Bone marrow (tissue), 2 donors: ENCODE measurements at regions not wholly inside any gene's neighbourhood (a gene's known extent, or its start where the extent isn't known, plus 50 kb on each side); places are given as distances from the start of the nearest gene placed in this dataset.
A peak's percentile ranks its signal among the peaks of the same experiment; 100 is the strongest.

Experiments used
- DNase-seq, 2 donors: peaks; one replicate each; lab custom pipeline; 2025; lab: John Stamatoyannopoulos, UW

DNA sequence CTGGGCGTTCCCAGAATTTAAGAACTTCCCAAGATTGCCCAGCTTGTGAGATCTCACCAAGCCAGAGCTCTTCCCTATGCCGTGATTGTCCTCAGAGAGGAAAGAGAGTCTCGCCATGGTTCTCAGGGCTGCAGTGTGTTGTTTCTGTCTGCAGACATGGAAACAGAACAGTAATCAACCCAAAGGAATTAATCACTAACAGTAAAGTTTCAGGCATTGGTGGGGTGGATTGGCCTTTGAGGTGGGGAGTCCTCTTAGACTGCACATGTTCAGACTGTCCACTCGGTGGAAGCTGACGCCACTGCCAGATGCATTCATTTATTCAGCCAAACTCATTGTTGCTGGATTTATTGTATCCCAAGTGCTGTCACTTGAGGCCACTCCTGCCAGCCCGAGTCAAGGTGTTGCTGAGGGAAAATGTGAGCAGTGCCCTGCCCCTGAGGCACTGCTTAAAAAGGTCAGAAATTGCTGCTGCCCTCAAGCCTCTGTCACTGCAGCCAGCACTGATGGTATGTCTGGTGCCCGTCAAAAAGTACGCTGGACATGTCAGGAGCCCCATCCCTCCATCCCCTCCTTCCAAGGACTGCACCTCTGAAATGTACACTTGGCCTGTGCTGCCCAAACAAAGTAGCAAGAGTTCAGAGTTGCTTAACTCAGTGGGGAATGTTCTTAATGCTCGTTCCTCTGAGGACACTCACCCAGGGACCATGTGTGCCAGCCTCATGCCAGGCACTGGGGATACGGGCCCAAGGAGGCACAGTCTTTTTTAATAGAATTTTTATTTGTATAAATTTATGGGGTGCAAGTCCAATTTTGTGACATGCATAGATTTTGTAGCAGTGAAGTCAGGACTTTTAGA, 201.0 kb downstream of the GLI2 start:
- DNase-seq = no peak

DNA sequence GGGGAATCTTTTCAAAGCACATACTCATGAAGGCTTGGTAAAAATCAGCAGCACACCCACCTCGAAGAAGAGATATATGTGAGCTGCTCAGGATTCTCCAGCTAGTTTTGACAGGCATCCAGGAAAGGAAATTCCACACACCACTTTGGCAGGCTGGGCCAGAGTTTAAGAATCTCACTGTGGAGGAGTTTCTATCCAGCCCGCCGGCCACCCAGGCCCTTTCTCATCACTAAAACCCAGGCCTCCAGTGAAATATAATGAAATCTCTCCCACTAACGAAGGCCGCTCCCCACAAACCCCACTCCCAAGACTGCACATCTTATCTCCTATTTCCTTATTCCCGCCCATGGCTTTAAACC, 202.0 kb downstream of the GLI2 start:
- DNase-seq = no peak

DNA sequence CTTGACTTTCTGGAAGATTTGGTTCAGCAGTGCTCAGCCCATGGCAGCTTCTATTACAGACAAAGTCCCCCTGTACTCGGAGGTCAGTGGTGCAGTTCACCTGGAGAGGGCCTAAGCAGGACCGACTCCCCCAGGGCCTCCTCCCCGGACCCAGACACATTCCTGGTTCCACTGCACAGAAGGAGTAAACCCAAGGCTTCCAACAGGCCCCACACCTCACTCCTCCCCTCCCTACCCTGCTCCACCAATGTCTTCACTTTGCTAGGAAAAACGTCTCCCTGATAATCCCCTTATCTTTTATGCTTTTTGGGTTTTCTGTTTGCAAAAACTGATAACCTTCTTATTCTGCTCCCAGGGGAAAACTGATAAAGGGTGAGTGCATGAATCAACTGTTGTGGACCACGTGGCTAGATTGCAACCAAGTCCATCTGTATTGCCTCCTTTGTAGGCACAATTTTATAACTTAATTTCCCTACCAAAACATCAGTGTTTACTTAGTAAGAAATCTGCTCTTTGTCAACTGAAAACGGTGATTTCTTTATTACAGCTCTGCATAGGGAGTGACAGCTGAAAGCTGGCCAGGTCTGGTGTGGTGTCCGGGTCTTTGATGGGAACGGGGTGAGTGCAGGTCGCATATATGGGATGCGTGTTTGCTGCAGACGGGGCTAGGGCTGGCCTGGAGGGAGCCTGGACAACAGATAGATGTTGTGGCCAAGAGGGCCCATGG, 202.5 kb downstream of the GLI2 start:
- no peak for DNase-seq

DNA sequence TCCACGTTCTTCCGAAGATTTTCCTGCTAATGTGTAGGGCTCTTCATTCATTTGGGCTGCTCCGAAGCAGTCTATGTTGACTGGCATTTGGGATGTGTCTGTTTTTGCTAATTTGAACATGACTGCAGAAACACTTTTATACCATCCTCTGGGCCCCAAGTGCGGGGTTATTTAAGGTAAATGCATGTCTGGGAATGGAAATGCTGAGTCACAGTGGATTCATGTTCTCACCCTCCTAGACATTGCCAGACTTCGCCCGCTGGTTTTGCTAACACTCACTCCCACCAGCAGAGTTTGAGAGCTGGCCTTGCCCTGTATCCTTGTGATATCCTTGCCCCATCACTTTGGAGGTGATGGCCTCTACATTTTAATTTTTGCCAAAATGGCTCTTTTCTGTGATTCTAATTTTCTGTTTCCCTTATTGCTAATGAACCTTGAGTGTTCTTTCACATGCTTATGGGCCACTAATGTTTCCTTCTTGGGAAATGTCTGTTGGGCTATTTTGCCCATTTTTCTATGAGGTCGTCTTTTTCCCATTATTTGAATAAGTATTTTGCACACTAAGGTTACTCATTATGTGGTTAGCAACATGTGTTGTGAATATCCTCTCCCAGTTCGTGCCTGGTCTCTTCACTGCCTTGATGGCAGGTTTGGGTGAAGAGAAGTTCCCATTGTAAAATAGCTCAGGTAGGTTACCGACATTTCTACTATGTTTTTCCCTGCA, 204.1 kb downstream of the GLI2 start:
- peak in 1 of 2 donors; percentile 35 for DNase-seq

DNA sequence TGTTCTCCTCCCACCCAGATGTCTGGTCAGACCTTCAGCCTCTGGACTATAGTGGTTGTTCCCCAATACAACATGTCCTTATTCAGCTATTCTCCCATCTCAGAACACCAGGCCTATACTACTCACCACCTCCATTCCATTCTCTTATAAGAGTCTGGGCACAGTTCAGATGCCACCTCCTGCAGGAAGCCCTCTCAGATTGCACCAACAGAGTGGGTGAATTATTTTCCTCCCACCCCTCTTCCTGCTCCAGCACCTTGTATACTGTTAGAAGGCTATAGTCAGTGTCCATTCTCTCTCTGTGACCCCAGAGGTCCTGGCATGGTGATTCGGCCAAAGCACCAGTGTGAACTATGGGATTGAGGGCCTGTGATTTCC, 204.6 kb downstream of the GLI2 start:
- DNase-seq = no peak

DNA sequence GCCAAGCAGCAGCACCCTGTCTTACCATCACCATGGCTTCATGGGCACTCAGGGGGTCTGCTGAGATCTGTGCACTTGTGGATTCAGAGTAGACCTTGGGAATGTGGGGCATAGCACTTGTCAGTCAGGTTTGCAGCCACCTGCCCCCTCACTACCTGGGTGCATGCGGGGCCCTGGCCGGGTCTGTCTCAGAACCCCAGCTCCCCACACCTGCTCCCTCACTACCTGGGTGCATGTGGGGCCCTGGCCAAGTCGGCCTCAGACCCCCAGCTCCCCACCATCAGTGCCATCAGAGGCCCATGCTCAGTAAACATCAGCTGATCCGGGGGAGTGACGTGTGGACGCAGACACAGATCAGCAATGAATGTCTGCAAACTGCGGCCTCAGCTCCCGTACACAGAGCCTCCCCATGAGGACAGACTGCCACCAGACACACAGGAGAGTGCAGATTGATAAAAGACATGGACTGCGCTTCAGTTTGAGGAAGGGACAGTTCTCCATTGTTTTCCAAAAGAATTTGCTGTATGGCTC, 205.1 kb downstream of the GLI2 start:
- no peak for DNase-seq

DNA sequence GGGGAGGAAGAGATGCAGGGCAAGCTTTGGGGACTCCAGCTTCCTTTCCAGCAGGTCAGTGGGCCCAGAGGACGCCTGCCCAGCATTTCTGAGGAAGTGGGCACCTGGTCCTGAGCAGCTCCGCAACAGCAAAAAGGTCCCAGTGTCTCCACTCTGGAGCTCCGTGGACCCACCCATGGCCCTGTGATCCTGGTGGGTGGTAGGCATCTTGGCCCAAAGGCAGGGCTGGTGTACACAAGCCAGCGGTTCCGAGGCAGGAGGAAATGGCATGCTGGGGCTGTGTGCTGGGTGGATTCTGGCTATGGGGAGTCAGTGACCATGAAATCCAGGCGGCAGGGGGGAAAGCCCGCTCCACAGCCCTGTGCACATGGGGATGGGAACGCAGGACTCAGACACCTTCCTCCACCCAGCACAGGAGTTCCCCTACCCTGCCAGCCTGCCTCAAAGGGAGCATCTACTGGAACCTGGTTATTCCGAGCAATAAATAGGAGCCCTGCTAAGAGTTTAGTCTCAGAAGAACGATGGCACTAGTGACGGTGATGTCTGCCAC, 206.0 kb downstream of the GLI2 start:
- DNase-seq = no peak

DNA sequence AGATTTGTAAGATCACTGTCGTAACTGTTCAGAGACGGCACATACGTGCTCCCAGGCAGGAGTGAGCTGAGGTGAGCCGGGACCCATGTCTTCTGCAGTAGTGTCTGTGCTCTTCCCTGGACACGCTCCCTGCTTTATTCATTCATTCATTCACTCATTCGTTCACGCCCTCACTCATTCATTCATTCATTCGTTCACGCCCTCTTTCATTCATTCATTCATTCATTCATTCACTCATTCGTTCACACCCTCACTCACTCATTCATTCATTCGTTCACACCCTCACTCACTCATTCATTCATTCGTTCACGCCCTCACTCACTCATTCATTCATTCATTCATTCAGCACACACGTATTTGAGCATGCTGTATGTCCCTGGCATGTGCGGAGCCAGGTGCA, 207.0 kb downstream of the GLI2 start:
- no peak for DNase-seq

DNA sequence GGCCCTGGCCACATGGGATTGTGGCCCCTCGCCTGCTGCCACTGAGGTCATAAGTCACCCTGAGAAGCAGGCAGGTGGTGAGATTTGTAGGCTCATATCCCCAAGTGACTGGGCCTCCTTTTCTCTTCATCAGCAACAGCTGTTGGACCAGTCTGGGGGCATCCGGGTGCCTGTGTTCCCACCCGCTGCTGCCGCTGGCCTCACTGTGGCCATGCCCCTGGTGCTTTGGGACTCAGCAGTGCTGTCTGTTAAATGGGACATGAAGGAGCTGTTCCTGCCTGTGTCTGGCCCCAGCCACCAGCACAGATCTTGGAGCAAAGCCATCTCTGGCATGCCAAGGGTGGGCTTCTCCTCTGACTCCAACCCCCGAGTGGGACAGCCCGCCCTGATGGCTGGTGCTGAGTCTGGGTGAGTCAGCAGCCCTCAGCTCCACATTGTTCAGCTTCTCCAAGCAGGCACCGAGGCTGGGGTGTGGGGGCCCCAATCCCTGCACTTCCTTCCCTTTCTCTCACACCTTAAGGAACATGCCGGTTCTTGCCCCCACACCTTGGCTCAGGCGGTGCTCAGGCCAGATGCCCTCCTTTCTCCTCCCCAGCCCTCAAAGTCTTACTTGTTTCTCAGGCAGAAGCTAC, 207.9 kb downstream of the GLI2 start:
- DNase-seq = no peak

DNA sequence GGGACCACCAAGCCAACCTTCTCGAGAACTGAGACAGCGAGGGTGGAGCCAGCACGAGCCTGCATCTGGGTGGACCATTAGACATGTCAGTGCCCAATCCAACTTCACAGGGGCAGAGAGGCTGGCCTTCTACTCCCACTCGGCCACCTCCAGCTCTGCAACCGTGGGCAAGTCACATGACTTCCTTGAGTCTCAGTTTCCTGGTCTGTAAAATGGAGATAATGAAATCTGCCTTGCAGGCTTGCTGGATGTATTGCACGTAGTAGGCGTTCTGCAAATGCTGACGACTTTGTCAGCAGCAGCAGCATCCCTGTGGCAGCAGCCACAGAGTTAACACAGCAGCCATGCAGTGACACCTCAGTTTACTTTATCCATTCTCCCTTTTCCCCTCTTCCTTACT, 208.9 kb downstream of the GLI2 start:
- no peak for DNase-seq

DNA sequence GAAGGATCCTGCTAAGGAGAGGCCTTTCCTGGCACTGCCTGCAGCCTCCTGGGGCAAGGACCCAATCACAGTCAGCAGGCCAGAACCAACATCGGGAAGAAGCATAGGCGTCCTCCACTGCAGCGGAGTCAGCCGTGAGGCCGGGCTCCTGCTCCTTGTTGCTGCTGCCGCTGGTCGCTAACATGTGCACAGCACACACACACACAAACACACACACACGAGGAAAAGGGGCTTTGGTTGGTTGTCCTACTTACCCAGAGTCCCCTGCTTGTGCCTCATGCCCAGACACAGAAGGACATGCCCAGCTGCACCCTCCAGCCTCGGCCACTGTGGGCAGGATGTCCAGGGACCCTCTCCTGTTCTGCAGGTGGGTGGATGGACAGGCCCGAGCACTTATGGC, 209.4 kb downstream of the GLI2 start:
- DNase-seq = no peak

DNA sequence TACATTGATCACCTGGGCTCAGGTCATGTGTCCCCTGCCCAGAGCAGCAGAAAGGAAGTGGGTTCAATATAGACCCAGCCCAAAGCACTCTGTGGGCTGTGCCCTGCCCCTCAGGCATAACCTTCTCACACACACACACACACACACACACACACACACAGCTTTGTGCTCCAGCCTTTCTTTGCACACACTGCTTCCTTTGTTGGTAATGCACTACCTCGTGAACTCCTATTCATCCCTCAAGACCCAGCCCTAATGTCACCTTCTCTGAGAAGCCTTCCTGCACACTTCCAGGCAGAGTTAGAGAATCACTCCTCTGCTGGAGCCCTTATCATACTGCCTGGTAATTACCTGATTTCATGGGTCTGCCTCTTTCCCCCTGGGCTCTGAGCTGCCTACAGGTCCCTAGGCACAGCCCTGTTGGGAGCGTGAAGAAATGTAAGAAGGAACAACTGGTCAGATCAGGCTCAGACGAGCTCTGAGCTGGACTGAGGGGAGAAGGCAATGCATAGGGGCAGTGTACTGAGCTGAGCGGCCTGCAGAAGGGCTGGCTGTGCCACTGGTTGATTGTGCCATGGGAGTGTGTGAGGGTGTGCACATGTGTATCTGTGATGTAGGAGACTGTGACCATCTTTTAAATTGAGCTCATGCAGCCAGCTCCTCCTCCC, 210.3 kb downstream of the GLI2 start:
- DNase-seq = no peak

DNA sequence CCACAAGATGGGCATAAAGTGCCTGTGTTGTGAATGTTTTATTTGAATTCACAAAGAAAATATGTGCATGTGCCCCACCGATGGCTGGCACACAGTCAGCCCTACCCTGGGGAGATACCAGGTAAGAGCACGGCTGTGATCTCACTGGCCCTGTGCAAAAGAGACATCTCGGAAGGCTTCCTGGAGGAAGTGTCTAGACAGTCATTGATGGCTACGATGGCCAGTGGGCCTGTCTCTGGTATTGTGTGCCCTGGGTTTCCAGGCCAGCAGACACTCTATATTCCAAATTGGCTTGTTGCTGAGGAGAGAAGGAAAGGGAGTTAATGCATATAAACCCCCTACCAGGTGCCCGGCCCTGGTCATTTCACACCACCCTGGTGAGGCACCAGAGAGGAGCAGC, 211.7 kb downstream of the GLI2 start:
- DNase-seq = no peak

DNA sequence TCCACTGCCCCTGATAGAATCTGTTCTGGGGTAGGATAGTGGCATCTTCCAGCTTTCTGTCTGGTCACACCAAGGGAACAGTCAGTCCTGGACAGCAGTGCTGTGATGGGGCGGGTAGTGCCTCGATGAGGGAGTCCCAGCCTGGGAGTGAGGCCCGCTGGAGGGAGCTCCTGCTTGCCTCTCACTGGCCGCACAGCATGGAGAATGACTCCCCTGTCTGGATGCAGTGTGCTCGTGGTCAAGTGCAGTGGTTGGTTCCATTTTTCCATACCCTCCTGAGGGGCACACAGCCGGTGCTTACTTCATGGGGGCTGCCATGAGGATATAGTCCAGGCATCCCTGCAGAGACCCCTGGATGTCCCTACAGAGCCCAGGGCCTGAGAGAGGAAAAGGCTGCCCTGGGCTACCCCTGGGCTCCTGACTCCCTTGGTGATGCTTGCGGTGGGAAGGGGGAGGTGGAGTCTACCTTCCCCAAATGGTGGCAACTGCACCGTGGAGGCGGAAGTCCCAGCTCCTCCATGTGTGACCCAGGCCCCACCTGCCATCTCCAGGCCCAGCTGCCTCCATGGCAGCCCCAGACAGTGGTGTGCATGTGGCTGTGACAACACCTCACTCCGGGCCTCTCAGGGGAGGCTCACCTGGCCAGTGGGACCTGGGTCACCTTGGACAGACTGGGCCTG, 212.5 kb downstream of the GLI2 start:
- DNase-seq = no peak

DNA sequence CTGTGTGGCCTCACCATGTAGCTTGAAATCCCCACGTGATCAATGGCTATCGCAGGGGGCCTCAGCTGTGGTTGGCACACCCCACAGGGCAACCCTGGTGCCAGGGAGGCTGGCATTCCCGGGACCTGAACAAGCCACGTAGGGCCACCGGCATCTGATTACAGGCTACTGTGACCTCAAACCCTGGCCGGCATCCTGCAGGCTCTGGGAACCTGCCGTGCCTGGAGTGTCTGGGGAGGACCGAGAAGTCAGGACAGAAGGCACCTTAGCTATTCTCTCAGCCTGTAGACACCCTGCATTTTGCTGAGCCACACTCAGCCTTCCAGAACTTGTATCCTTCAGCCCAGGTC, 213.0 kb downstream of the GLI2 start:
- no peak for DNase-seq

DNA sequence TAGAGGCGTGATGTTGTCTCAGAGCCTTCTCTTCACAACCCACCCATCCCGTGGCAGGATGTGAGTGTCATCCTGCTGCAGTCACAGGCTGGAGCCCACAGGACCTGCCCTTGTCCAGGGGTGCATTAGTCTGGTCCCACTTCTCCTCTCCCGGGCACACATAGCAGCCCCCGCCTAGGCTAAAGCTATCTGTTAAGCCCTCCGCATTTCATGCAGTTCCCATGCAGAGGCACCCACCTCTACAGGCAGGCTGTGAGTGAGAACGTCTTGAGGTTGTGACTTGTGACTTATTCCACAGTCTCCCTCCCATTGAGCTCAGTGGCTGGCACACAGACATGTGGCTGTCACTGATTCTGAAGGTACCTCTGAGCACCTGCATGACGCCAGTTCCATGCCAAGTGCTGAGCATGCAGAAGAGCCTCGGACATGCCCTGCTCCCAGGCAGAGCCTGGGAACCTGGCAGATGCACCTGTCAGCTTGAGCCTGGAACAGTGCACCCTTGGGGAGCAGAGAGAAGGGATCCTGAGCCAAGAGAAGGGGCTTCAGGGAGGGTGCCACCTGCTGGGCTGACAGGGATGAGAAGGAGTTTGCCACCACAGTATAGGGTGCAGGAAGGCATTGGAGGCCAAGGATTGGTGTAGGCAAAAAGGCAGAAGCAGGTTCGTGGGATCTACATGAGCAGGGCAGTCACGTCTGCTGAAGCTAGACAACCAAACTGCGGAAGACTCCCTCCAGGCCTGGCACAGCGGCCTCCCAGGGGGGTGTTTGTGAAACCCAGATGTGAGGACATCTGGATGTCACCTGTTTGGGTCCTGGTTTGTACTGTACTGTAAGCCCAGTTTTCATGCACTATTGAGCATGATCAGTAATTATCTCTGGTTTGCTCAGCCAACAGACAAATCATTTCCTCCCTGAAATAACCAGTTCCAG, 213.6 kb downstream of the GLI2 start:
- peak in 1 of 2 donors; percentile 6 for DNase-seq

DNA sequence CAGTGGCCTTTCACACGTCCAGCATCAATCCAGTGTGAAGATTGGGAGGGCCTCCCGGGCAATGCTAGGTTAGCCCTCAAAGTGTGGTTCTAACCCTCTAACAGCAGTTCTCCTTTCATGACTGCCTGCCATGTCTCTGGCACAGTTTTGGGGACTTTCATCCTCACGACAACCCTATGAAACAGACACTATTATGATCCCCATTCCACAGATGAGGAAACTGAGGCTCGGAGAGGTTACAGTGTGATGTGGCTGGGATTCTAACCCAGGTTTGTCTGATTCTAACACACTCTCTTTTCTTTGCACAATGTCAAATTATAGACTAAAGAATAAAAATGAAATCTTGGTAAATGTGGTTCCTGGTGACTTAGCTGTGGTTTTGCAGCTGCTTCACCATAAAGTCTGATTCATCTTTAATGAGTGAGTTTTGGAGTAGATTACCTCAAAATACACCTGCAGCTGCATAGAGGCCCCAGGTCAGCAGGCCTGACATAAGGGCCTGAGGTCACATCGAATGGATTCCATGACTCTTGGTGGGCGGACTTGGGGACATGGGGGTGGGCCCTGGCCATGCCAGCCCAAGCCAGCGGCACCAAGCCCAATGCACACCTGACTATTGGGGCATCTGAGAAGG, 214.4 kb downstream of the GLI2 start:
- DNase-seq = no peak

DNA sequence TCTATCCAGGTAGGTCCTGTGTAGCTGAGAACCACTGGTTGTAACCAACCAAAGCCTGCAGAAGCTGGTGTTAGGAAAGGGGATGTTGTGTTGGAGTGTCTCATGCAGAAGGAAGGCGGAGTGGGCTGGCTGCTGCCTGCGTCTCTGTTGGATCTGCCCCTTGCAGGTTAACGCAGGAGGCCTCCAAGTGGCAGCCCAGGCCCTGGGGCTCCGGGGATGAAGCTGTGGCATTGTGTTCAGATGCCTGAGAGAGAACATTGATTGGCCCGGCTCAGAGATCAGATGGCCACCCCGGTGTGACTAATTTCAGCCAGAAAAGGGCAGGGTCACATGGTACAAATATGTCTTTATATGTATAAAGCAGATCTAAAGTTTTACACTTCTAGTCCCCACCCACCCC, 216.0 kb downstream of the GLI2 start:
- no peak for DNase-seq

DNA sequence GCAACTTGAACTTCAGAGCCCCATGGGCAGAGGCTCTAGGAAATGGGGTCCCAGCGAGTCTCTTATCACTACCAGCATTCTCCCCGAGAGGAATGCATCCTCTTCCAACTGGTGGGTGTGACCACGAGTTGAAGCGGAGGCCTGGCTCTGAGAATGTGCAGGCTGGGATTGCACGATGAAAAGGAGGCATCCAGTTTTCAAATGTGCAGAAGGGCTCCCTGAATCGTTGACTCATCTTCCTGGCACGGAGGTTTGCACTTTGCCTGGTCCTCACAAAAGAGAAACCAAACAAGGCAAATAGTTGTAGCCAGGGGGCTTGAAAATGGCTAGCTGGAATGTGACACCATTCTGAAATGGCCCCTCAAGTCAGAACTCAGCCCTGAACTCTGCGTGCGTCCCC, 216.7 kb downstream of the GLI2 start:
- DNase-seq = peak in 1 of 2 donors; percentile 6
